ENCODE measurements at regions not wholly inside any gene's neighbourhood (a gene's known extent, or its start where the extent isn't known, plus 50 kb on each side); places are given as distances from the start of the nearest gene placed in this dataset.

DNA sequence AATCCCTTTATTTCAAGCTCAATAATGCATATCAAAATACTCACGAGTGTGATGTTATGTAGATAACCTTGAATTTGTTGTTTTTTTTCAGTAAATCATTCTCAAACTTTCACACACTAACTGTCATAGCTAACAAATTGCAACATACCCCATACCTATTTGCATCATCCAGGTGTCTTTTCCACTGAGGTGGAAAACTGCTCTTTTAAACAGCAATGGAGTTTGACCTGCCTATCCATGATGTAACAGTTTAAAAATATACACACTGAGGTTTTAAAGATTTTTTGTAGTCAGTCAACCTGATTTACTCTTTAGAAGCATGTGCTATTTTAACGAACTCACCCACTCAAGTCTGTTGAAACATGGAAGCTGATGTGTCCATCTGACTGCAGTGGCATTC, 298.7 kb downstream of the RND3 start:
- TF ChIP-seq, protein P1, sequence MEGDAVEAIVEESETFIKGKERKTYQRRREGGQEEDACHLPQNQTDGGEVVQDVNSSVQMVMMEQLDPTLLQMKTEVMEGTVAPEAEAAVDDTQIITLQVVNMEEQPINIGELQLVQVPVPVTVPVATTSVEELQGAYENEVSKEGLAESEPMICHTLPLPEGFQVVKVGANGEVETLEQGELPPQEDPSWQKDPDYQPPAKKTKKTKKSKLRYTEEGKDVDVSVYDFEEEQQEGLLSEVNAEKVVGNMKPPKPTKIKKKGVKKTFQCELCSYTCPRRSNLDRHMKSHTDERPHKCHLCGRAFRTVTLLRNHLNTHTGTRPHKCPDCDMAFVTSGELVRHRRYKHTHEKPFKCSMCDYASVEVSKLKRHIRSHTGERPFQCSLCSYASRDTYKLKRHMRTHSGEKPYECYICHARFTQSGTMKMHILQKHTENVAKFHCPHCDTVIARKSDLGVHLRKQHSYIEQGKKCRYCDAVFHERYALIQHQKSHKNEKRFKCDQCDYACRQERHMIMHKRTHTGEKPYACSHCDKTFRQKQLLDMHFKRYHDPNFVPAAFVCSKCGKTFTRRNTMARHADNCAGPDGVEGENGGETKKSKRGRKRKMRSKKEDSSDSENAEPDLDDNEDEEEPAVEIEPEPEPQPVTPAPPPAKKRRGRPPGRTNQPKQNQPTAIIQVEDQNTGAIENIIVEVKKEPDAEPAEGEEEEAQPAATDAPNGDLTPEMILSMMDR (conservative IDR thresholded peaks at IDR 0.05; ENCODE audit: low read depth, low read length) = no peak
- TF ChIP-seq EZH2 (IDR thresholded peaks at IDR 0.05; ENCODE audit: low read length, unreplicated experiment) = no peak

Data from PC-3 (cell line).